ENCODE measurements at regions not wholly inside any gene's neighbourhood (a gene's known extent, or its start where the extent isn't known, plus 50 kb on each side); places are given as distances from the start of the nearest gene placed in this dataset.

- peaks cover 21% of the 10 kb centered on the region for H3K27me3 Mint-ChIP-seq (ENCODE audit: low read depth, unreplicated experiment)
- H3K4me3 Mint-ChIP-seq (ENCODE audit: unreplicated experiment) = no peak overlapping the region
- no peaks in the 10 kb centered on the region for H3K4me1 Mint-ChIP-seq (ENCODE audit: low read depth, unreplicated experiment)
- H3K4me1 ChIP-seq (ENCODE audit: insufficient read depth, low read length) = no peaks in the 10 kb centered on the region
- H2AFZ ChIP-seq (ENCODE audit: low read depth, low read length) = no peak overlapping the region
- H3K27ac ChIP-seq (ENCODE audit: low read depth, low read length) = no peak overlapping the region
- DNase-seq (ENCODE audit: low read depth) (no peak), FAIRE-seq (no peak)
- TF ChIP-seq CTCF (IDR thresholded peaks at IDR 0.05; ENCODE audit: insufficient read depth, low read depth, low read length) = no peak
- no peaks in the 10 kb centered on the region for H3K36me3 ChIP-seq (ENCODE audit: insufficient read depth, low read length)
- H3K36me3 Mint-ChIP-seq (ENCODE audit: low read depth, unreplicated experiment) = no peaks in the 10 kb centered on the region
- H3K27me3 ChIP-seq (ENCODE audit: insufficient read depth, low read length) = no peaks in the 10 kb centered on the region
- no peak overlapping the region for H3K9ac ChIP-seq (ENCODE audit: low read length)
- H3K4me2 ChIP-seq (ENCODE audit: low read length) = peak overlapping the region; percentile 15
- H3K9me3 ChIP-seq (ENCODE audit: insufficient read depth, low read depth, low read length) = no peaks in the 10 kb centered on the region
- no peaks in the 10 kb centered on the region for H3K79me2 ChIP-seq (ENCODE audit: insufficient read depth, low read length)
- no peaks in the 10 kb centered on the region for H4K20me1 ChIP-seq (ENCODE audit: insufficient read depth, low read length)
- no peak overlapping the region for H3K27ac Mint-ChIP-seq (ENCODE audit: unreplicated experiment)
- H3K9me3 Mint-ChIP-seq (ENCODE audit: unreplicated experiment) = no peaks in the 10 kb centered on the region
- no peak overlapping the region for H3K4me3 ChIP-seq (ENCODE audit: insufficient read depth, low read depth, low read length)
Measured at GRCh38 chr7:25454562-25455041, 226.3 kb upstream of the NPVF start.

- Histone ChIP-seq H3K4me3 (ENCODE audit: insufficient read depth, low read depth, low read length) (no peak overlapping the region), H3K27ac (ENCODE audit: low read depth, low read length) (no peak overlapping the region), H3K4me2 (ENCODE audit: low read length) (no peak overlapping the region), H3K4me1 (ENCODE audit: insufficient read depth, low read length) (no peaks in the 10 kb centered on the region), H2AFZ (ENCODE audit: low read depth, low read length) (no peak overlapping the region), H3K79me2 (ENCODE audit: insufficient read depth, low read length) (no peaks in the 10 kb centered on the region), H3K27me3 (ENCODE audit: insufficient read depth, low read length) (no peaks in the 10 kb centered on the region), H3K36me3 (ENCODE audit: insufficient read depth, low read length) (no peaks in the 10 kb centered on the region), H3K9me3 (ENCODE audit: insufficient read depth, low read depth, low read length) (no peaks in the 10 kb centered on the region), H4K20me1 (ENCODE audit: insufficient read depth, low read length) (no peaks in the 10 kb centered on the region), H3K9ac (ENCODE audit: low read length) (no peak overlapping the region)
- no peaks in the 10 kb centered on the region for H3K9me3 Mint-ChIP-seq (ENCODE audit: unreplicated experiment)
- FAIRE-seq (no peak), DNase-seq (ENCODE audit: low read depth) (no peak)
- no peak overlapping the region for H3K27ac Mint-ChIP-seq (ENCODE audit: unreplicated experiment)
- H3K4me3 Mint-ChIP-seq (ENCODE audit: unreplicated experiment) = no peak overlapping the region
- TF ChIP-seq CTCF (IDR thresholded peaks at IDR 0.05; ENCODE audit: insufficient read depth, low read depth, low read length) (no peak), EZH2 (IDR thresholded peaks at IDR 0.05; ENCODE audit: insufficient read depth, low read length) (no peak)
- H3K27me3 Mint-ChIP-seq (ENCODE audit: low read depth, unreplicated experiment) = peaks cover 21% of the 10 kb centered on the region
- H3K36me3 Mint-ChIP-seq (ENCODE audit: low read depth, unreplicated experiment) = no peaks in the 10 kb centered on the region
- no peaks in the 10 kb centered on the region for H3K4me1 Mint-ChIP-seq (ENCODE audit: low read depth, unreplicated experiment)
Measured at GRCh38 chr7:25455683-25456251, 227.5 kb upstream of the NPVF start.

- Histone ChIP-seq H3K4me3 (ENCODE audit: insufficient read depth, low read depth, low read length) (no peak overlapping the region), H2AFZ (ENCODE audit: low read depth, low read length) (no peak overlapping the region), H3K27ac (ENCODE audit: low read depth, low read length) (no peak overlapping the region), H3K9ac (ENCODE audit: low read length) (no peak overlapping the region), H3K36me3 (ENCODE audit: insufficient read depth, low read length) (no peaks in the 10 kb centered on the region), H3K79me2 (ENCODE audit: insufficient read depth, low read length) (no peaks in the 10 kb centered on the region), H3K27me3 (ENCODE audit: insufficient read depth, low read length) (no peaks in the 10 kb centered on the region), H3K4me1 (ENCODE audit: insufficient read depth, low read length) (no peaks in the 10 kb centered on the region), H3K9me3 (ENCODE audit: insufficient read depth, low read depth, low read length) (no peaks in the 10 kb centered on the region), H3K4me2 (ENCODE audit: low read length) (no peak overlapping the region), H4K20me1 (ENCODE audit: insufficient read depth, low read length) (no peaks in the 10 kb centered on the region)
- Mint-ChIP-seq H3K36me3 (ENCODE audit: low read depth, unreplicated experiment) (no peaks in the 10 kb centered on the region), H3K9me3 (ENCODE audit: unreplicated experiment) (no peaks in the 10 kb centered on the region), H3K27me3 (ENCODE audit: low read depth, unreplicated experiment) (peaks cover 23% of the 10 kb centered on the region), H3K4me1 (ENCODE audit: low read depth, unreplicated experiment) (no peaks in the 10 kb centered on the region), H3K4me3 (ENCODE audit: unreplicated experiment) (no peak overlapping the region), H3K27ac (ENCODE audit: unreplicated experiment) (no peak overlapping the region)
- DNase-seq (ENCODE audit: low read depth) (no peak), FAIRE-seq (no peak)
- TF ChIP-seq EZH2 (IDR thresholded peaks at IDR 0.05; ENCODE audit: insufficient read depth, low read length) = no peak
- no peak for TF ChIP-seq CTCF (IDR thresholded peaks at IDR 0.05; ENCODE audit: insufficient read depth, low read depth, low read length)
Measured at GRCh38 chr7:25456467-25457171, 228.3 kb upstream of the NPVF start.

All from astrocyte (in vitro differentiated cells and primary cell).